Esophagus squamous epithelium (tissue), 5 donors: ENCODE measurements at regions not wholly inside any gene's neighbourhood (a gene's known extent, or its start where the extent isn't known, plus 50 kb on each side); places are given as distances from the start of the nearest gene placed in this dataset.
"Not testable (repeated sequence)": the region's sequence is repeated elsewhere in the genome, so short reads cannot be mapped to it uniquely, and the experiment has no call there.

Experiments
- DNase-seq: peaks from one replicate; lab custom pipeline; 2025; lab: John Stamatoyannopoulos, UW
- H3K27ac ChIP-seq, 4 donors: fragments of 200-600 bp; sonication (generic); one replicate each; pipeline ENCODE4 v1.5.1; 2016 to 2019; ENCODE audit warnings: mild to moderate bottlenecking in 1 of 4
- H3K27me3 ChIP-seq, 4 donors: fragments of 200-600 bp; sonication (generic); 1 replicate in 3 of 4; 2 replicates in 1 of 4; pipeline versions ENCODE4 v1.5.1 to v1.6.0; 2017 to 2021; ENCODE audit warnings: antibody characterized with exemption in 1 of 4
- H3K36me3 ChIP-seq, 3 donors: fragments of 200-600 bp; sonication (generic); one replicate each; pipeline ENCODE4 v1.5.1; 2016 to 2019
- H3K4me1 ChIP-seq, 3 donors: fragments of 200-600 bp; sonication (generic); one replicate each; pipeline ENCODE4 v1.5.1; 2017 to 2019
- H3K4me3 ChIP-seq, 4 donors: fragments of 200-600 bp; sonication (generic); 1 replicate in 3 of 4; 2 replicates in 1 of 4; pipeline ENCODE4 v1.5.1; 2016 to 2019; ENCODE audit warnings: mild to moderate bottlenecking in 2 of 4, moderate library complexity in 1 of 4
- H3K9me3 ChIP-seq, 3 donors: fragments of 200-600 bp; sonication (generic); one replicate each; pipeline ENCODE4 v1.5.1; 2016 to 2019
- POLR2A ChIP-seq, 4 donors: fragments of 450-650 bp; IDR thresholded peaks; one replicate each; pipeline ENCODE4 v1.6.1; 2017; ENCODE audit warnings: antibody characterized with exemption in 4 of 4, mild to moderate bottlenecking in 4 of 4, moderate library complexity in 3 of 4
- WGBS, 2 donors: methylation state at CpG; one replicate each; pipeline ENCODE4 v1.1.5; 2018; 5-methylcytosine and 5-hydroxymethylcytosine counted together
- intact Hi-C: fragments of 100-400 bp; cut with DNase I; formaldehyde crosslinking; loops from one replicate; pipeline ENCODE4 v1.15.0; 2022
- TF ChIP-seq, protein P1 (sequence below), 6 experiments: fragments of 450-650 bp in 4 of 6; fragments of 200-600 bp in 2 of 6; sonication (generic) in 2 of 6; IDR thresholded peaks; one replicate each; pipeline ENCODE4 v1.5.1; 2016 to 2019; ENCODE audit warnings: antibody characterized with exemption in 6 of 6, mild to moderate bottlenecking in 4 of 6, moderate library complexity in 4 of 6
- donor health status: DM: yes; HTN: yes; CAD: no.

DNA sequence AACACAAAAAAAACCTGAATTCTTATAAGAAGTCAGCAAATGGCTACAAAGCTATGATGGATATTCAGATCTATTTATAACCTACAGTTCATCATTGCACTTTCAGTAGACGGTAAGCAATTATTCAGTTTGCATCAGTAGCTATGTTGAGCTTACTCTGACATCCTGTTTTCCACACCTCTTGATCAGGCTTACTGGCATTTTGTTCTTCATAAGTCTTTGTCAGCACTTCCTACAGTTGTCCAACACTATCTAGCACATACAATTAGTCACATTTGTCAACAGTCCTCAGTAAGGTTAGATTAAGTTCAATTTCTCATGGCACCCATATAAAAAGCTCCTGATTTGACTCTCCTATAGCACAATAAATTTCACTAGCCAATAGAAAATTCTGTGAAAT lies 71.2 kb upstream of the ST3GAL6 start:
- no peaks in the 10 kb centered on the region for H3K9me3 ChIP-seq
- TF ChIP-seq, protein P1, sequence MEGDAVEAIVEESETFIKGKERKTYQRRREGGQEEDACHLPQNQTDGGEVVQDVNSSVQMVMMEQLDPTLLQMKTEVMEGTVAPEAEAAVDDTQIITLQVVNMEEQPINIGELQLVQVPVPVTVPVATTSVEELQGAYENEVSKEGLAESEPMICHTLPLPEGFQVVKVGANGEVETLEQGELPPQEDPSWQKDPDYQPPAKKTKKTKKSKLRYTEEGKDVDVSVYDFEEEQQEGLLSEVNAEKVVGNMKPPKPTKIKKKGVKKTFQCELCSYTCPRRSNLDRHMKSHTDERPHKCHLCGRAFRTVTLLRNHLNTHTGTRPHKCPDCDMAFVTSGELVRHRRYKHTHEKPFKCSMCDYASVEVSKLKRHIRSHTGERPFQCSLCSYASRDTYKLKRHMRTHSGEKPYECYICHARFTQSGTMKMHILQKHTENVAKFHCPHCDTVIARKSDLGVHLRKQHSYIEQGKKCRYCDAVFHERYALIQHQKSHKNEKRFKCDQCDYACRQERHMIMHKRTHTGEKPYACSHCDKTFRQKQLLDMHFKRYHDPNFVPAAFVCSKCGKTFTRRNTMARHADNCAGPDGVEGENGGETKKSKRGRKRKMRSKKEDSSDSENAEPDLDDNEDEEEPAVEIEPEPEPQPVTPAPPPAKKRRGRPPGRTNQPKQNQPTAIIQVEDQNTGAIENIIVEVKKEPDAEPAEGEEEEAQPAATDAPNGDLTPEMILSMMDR (IDR thresholded peaks at IDR 0.05) = no peak
- no peak for TF ChIP-seq POLR2A (IDR thresholded peaks at IDR 0.05)
- H3K36me3 ChIP-seq = no peaks in the 10 kb centered on the region
- intact Hi-C loops = no loop called here
- H3K4me1 ChIP-seq = no peaks in the 10 kb centered on the region
- no peaks in the 10 kb centered on the region for H3K27me3 ChIP-seq
- H3K27ac ChIP-seq = no peak overlapping the region
- H3K4me3 ChIP-seq = no peak overlapping the region
- 11% methylated on average over 1 of the region's 1 CpG; no CpG with 5 or more reads in 1 of the 2 donors for WGBS, 2 donors
- no peak for DNase-seq

- TF ChIP-seq, protein P1 (IDR thresholded peaks at IDR 0.05) = no peak
- TF ChIP-seq POLR2A (IDR thresholded peaks at IDR 0.05) = no peak
- 74% methylated on average over 2 of the region's 4 CpGs; no CpG with 5 or more reads in 1 of the 2 donors for WGBS, 2 donors
- Histone ChIP-seq H3K27ac (peak overlapping the region in 2 of 4 donors; percentile 27 to 29), H3K36me3 (no peaks in the 10 kb centered on the region), H3K4me3 (no peak overlapping the region), H3K27me3 (no peaks in the 10 kb centered on the region), H3K4me1 (no peaks in the 10 kb centered on the region), H3K9me3 (no peaks in the 10 kb centered on the region)
- DNase-seq = no peak
- intact Hi-C loops = no loop called here
These were observed 70.2 kb upstream of the ST3GAL6 start for GRCh38 chr3:98692787-98693473.

DNA sequence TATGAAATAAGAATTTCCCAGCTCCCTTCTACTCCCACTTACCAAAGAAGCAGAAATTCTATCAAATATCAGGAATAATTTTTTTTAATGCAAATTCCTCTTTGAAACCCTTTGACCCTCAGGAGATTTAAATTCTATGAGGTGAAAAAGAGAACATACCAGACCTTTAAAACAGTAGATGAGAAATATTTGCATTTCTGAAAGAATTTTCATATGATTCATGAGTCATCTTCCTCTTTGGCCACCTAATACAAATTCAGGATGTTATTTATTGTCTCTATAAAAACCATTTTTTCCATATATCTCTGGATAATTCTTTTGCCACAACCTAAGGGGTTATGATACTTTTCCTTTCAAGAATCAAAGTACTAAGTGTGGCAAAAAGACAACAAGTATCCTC lies 67.3 kb upstream of the ST3GAL6 start:
- Histone ChIP-seq H3K27me3 (no peaks in the 10 kb centered on the region), H3K9me3 (no peaks in the 10 kb centered on the region), H3K4me3 (no peak overlapping the region), H3K4me1 (no peaks in the 10 kb centered on the region), H3K27ac (no peak overlapping the region), H3K36me3 (no peaks in the 10 kb centered on the region)
- TF ChIP-seq, protein P1 (IDR thresholded peaks at IDR 0.05) = no peak
- TF ChIP-seq POLR2A (IDR thresholded peaks at IDR 0.05) = no peak
- intact Hi-C loops = no loop called here
- DNase-seq = no peak

- H3K27me3 ChIP-seq, intact Hi-C loops, H3K4me1 ChIP-seq, H3K4me3 ChIP-seq, DNase-seq, H3K27ac ChIP-seq, H3K9me3 ChIP-seq, H3K36me3 ChIP-seq: not testable (repeated sequence)
- 71 to 76% methylated on average over 3 of the region's 3 CpGs for WGBS, 2 donors
These were observed 66.8 kb upstream of the ST3GAL6 start for GRCh38 chr3:98696296-98696695.

DNA sequence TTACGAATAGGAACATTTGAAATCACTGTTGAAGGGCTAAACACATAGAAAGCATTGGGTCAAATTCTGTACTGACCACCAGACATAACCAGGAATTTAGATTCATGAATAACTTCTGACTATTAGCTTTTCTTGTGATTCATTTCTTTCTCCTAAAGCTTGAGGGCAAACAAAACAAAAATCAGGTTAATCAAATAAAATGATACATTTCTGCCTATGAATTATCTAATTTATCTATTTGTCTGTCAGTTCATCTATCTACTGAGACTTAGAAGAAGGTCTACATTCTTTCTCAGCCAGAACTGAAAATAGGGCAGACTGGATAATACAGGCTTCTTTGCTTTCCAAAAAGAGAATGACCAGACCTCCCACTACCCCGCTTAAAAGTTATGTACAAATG lies 65.9 kb upstream of the ST3GAL6 start:
- Histone ChIP-seq H3K36me3 (no peaks in the 10 kb centered on the region), H3K27ac (no peak overlapping the region), H3K4me3 (no peak overlapping the region), H3K9me3 (no peaks in the 10 kb centered on the region), H3K4me1 (no peaks in the 10 kb centered on the region), H3K27me3 (no peaks in the 10 kb centered on the region)
- intact Hi-C loops = no loop called here
- TF ChIP-seq, protein P1 (IDR thresholded peaks at IDR 0.05) = no peak
- TF ChIP-seq POLR2A (IDR thresholded peaks at IDR 0.05) = no peak
- DNase-seq = no peak
- WGBS, 2 donors = 70 to 89% methylated on average over 2 of the region's 2 CpGs

DNA sequence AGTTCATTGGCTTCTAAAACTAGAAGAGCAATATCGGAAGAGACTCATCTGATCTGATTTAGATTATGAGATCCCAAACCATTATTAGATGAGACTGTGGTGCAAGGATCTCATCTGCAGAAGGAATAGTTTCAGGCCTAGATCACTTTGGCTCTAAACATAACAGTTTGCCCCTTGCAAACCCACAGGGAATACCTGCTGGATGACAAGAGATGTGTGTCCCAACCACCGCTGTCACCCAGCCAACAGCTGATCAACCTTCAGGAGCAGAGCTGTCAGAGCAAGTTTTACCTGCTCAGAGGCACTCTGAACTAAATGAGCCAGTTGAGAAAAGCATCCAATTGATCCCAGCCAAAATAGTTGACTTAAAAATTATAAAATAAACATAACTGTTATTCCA lies 64.0 kb upstream of the ST3GAL6 start:
- Histone ChIP-seq H3K27me3 (no peaks in the 10 kb centered on the region), H3K4me3 (no peak overlapping the region), H3K4me1 (no peaks in the 10 kb centered on the region), H3K36me3 (no peaks in the 10 kb centered on the region), H3K27ac (no peak overlapping the region), H3K9me3 (no peaks in the 10 kb centered on the region)
- no peak for TF ChIP-seq POLR2A (IDR thresholded peaks at IDR 0.05)
- TF ChIP-seq, protein P1 (IDR thresholded peaks at IDR 0.05) = no peak
- no peak for DNase-seq
- 57 to 67% methylated on average over 2 of the region's 2 CpGs for WGBS, 2 donors
- intact Hi-C loops = no loop called here
